ENCODE measurements at regions not wholly inside any gene's neighbourhood (a gene's known extent, or its start where the extent isn't known, plus 50 kb on each side); places are given as distances from the start of the nearest gene placed in this dataset.
"Not testable (repeated sequence)": the region's sequence is repeated elsewhere in the genome, so short reads cannot be mapped to it uniquely, and the experiment has no call there.

DNA sequence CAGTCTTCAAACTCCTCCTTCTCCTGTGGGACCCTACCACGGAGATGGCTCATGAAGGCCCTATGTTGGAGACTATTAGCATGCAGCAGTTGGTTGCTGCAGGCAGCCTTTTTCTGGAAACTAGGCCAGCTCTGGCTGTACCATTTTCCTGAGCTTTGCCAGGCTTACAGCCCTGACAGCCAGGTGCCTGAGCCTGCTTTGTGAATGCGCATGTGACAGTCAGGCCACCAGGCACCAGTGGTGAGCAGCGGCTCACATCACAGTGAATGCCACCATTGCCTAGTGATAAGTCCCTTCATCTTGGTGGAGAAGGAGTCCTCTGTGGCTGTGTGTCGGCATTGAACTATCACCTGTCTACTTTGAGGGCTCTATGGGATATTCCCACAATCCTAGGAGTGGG, 982.4 kb upstream of the DEFB115 start:
- DNase-seq; H3K4me3 ChIP-seq; ATAC-seq; H3K27me3 ChIP-seq (ENCODE audit: insufficient read depth in 3 of 3, low read length in 2 of 3); intact Hi-C loops (cut with DNase I); H3K9me3 ChIP-seq; H3K36me3 ChIP-seq (ENCODE audit: insufficient read depth in 1 of 2, low read depth in 1 of 2); H3K27ac ChIP-seq; H3K4me1 ChIP-seq: not testable (repeated sequence)
- whole genome bisulfite sequencing, 3 donors, result 59 to 89% (median 61%) methylated on average over 4 of the region's 4 CpGs

DNA sequence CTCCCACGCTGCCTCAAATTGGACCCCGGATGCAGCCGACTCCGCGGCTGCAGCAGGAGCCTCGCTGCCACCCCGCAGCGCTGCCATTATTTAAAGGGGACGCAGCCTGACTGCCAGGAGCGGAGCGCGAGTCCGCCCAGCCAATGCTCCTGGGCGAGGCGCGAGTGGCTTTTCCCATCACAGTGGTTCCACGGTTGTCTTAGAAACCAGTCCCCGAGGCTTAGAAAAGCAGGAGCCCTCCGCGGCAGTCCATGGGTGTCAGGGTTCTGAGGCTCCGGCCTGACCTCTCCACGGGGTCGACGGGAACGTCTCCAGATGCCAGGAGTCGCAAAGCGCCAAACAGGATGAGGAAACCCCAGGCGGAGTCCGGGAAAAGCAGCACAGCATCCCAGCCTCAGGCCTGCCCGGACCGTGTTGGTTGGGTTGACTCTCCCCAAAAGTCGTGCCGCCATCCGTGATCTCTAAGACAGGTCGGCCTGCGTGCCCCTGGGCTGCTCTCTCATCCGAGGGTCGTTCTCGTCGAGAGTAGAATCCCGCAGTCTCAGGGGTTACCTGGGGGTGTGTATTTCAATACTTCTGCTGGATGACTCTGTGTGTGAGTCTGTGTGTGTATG, 975.8 kb upstream of the DEFB115 start:
- Histone ChIP-seq H3K27ac (no peak overlapping the region), H3K4me1 (no peaks in the 10 kb centered on the region), H3K36me3 (ENCODE audit: insufficient read depth in 1 of 2, low read depth in 1 of 2) (no peaks in the 10 kb centered on the region), H3K9me3 (no peaks in the 10 kb centered on the region), H3K27me3 (ENCODE audit: insufficient read depth in 3 of 3, low read length in 2 of 3) (no peaks in the 10 kb centered on the region), H3K4me3 (no peak overlapping the region)
- intact Hi-C loops (cut with DNase I), result no loop called here
- TF ChIP-seq, protein P1, sequence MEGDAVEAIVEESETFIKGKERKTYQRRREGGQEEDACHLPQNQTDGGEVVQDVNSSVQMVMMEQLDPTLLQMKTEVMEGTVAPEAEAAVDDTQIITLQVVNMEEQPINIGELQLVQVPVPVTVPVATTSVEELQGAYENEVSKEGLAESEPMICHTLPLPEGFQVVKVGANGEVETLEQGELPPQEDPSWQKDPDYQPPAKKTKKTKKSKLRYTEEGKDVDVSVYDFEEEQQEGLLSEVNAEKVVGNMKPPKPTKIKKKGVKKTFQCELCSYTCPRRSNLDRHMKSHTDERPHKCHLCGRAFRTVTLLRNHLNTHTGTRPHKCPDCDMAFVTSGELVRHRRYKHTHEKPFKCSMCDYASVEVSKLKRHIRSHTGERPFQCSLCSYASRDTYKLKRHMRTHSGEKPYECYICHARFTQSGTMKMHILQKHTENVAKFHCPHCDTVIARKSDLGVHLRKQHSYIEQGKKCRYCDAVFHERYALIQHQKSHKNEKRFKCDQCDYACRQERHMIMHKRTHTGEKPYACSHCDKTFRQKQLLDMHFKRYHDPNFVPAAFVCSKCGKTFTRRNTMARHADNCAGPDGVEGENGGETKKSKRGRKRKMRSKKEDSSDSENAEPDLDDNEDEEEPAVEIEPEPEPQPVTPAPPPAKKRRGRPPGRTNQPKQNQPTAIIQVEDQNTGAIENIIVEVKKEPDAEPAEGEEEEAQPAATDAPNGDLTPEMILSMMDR (IDR thresholded peaks at IDR 0.05), result no peak
- ATAC-seq, result no peak
- WGBS, 3 donors, result 33 to 71% (median 58%) methylated on average over 37 to 41 of the region's 41 CpGs
- DNase-seq, result no peak

DNA sequence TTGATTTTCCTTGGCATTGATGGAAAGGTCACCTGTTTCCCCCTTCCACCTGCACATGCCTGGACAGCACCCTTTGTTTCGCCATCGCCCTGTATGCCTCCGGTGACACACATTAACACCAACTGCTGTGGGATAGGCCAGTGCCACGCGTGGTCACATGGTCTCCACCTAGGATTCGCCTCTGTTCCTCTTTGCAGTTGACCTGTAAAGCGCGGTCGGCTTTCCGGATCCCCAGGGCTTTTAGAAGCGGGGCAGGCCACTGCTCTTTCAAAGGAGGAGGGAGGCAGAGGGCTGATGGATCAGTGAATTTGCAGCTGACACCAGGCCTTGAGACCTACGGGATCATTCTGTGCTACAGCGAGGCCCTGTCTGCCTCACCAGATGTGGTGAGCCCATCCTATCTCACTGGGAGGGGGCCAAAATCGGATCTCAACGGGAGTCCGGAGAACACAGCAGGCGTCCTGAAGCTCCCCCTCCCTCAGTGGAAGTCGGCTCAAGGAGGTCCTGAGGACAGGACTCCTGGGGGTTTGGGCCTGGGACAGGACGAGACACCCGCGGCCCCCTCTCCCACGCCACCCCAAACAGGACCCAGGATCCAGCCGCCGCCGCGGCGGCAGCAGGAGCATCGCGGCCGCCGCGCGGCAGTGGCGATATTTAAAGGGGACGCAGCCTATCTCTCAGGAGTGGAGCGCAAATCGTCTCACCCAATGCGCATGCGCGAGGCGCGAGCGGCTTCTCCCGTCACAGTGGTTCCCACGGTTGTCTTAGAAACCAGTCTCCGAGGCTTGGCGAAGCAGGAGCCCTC, 973.8 kb upstream of the DEFB115 start:
- H3K36me3 ChIP-seq (ENCODE audit: insufficient read depth in 1 of 2, low read depth in 1 of 2); H3K27me3 ChIP-seq (ENCODE audit: insufficient read depth in 3 of 3, low read length in 2 of 3); intact Hi-C loops (cut with DNase I); H3K9me3 ChIP-seq; ATAC-seq; H3K27ac ChIP-seq; H3K4me1 ChIP-seq: not testable (repeated sequence)
- peak; percentile 41 to 83 for DNase-seq
- 7 to 43% (median 25%) methylated on average over 47 of the region's 47 CpGs for WGBS, 3 donors
- peak overlapping the region; percentile 49 for H3K4me3 ChIP-seq

DNA sequence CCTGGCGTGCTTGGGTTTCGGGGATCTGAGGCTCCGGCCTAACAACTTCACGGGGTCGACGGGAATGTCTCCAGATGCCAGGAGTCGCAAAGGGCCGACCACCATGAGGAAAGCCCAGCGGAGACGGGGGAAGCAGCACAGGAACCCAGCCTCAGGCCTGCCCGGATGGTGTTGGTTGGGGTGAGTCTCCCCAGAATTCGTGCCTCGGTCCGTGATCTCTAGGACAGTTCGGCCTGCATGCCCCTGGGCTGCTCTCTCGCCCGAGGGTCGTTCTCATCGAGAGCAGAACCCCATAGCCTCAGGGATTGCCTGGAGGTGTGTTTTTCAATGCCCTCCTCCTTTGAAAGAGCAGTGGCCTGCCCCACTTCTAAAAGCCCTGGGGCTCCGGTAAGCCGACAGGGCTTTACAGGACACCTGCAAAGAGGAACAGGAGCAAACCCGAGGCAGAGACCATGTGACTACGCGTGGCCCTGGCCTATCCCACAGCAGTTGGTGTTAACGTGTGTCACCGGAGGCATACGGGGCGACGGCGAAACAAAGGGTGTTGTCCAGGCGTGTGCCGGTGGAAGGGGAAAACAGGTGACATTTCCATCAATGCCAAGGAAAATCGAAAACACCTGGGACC, 973.1 kb upstream of the DEFB115 start:
- TF ChIP-seq, protein P1 (IDR thresholded peaks at IDR 0.05), result no peak
- Histone ChIP-seq H3K27me3 (ENCODE audit: insufficient read depth in 3 of 3, low read length in 2 of 3) (no peaks in the 10 kb centered on the region), H3K9me3 (no peaks in the 10 kb centered on the region), H3K4me1 (no peaks in the 10 kb centered on the region), H3K27ac (no peak overlapping the region), H3K36me3 (ENCODE audit: insufficient read depth in 1 of 2, low read depth in 1 of 2) (no peaks in the 10 kb centered on the region), H3K4me3 (peak overlapping the region; percentile 49)
- intact Hi-C loops (cut with DNase I), result no loop called here
- ATAC-seq (no peak), DNase-seq (no peak)
- WGBS, 3 donors, result 35 to 77% (median 44%) methylated on average over 30 to 33 of the region's 33 CpGs

DNA sequence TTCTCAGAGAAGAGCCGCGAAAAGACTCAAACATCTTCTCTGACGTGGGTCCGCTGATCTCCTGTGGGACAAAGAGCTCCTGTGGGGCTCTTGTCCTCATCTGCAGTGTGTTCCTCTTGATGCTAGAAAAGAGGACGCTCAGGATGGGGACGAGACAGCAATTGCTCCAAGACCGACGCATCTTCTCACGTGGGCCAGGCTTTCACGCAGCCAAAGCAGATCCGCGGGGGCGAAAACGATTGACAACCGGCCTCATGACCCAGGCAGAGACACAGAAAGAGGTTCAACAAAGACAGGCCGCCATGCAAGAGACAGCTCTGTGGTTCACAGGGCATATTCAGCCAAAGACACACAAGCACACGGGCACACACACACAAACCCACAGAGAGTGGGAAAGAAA, 971.8 kb upstream of the DEFB115 start:
- ATAC-seq, result no peak
- Histone ChIP-seq H3K9me3 (no peaks in the 10 kb centered on the region), H3K4me3 (no peak overlapping the region), H3K27ac (no peak overlapping the region), H3K27me3 (ENCODE audit: insufficient read depth in 3 of 3, low read length in 2 of 3) (no peaks in the 10 kb centered on the region), H3K36me3 (ENCODE audit: insufficient read depth in 1 of 2, low read depth in 1 of 2) (no peaks in the 10 kb centered on the region), H3K4me1 (no peaks in the 10 kb centered on the region)
- TF ChIP-seq, protein P1 (IDR thresholded peaks at IDR 0.05), result no peak
- intact Hi-C loops (cut with DNase I), result no loop called here
- no peak for DNase-seq
- WGBS, 3 donors, result 73 to 89% (median 83%) methylated on average over 17 of the region's 17 CpGs
